ENCODE measurements at regions not wholly inside any gene's neighbourhood (a gene's known extent, or its start where the extent isn't known, plus 50 kb on each side); places are given as distances from the start of the nearest gene placed in this dataset.
"Not testable (repeated sequence)": the region's sequence is repeated elsewhere in the genome, so short reads cannot be mapped to it uniquely, and the experiment has no call there.

DNA sequence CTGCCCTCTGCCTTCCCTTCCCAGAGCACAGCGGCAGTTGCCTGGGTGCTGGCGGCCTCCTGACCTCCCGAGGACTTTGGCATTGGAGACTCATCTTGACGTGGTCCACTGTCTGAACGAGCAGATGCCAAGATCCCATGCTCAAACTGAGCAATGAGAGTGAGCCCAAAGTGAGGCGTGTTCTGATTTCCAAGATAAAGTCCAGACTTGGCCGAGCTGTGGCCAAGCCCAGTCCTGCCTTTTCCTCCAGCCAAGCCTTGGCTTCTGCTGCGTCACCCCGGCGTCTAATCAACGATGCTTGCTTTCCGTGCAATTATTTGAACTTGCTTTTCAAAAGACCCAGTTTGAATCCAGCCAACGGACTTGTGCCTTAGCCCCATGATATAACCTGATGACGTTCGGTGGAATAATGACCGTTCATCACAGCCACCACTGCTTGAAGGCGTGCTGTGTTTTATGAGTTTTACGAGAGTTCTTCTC, 179.2 kb downstream of the IRF8 start:
- DNase-seq: no peak

DNA sequence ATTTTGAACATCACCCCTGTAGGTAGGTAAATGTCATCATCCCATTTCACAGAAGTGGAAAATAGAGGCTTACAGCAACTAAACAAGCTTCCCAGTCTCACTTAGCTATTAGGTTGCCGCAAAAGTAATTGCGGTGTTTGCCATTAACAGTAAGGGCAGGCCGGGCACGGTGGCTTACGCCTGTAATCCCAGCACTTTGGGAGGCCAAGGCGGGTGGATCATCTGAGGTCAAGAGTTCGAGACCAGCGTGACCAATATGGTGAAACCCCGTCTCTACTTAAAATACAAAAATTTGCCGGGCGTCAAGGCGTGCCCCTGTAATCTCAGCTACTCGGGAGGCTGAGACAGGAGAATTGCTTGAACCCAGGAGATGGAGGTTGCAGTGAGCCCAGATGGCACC, 179.7 kb downstream of the IRF8 start:
- DNase-seq: not testable (repeated sequence)

GRCh38 chr16:86079255-86079885, 180.4 kb downstream of the IRF8 start:
- no peak for DNase-seq

- no peak for DNase-seq
Observed at GRCh38 chr16:86080131-86080875, 181.3 kb downstream of the IRF8 start.

DNA sequence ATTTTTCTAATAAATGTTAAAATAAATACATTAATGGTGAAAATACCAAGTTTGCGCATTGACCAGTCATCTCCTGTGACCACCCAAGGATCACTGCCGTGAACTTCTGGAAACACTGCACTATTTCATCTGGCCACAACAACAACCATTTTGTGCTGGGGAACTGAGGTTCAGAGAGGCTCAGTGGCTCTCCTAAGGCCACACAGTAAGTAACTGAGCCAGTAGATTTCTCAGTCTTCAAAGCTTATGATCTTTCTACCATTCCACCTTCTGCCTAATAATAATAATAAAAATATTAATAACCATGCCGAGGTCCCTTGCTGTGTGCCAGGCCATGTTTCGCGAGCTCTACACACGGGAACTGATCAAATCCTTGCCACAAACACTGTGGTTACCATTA, 182.0 kb downstream of the IRF8 start:
- no peak for DNase-seq

DNA sequence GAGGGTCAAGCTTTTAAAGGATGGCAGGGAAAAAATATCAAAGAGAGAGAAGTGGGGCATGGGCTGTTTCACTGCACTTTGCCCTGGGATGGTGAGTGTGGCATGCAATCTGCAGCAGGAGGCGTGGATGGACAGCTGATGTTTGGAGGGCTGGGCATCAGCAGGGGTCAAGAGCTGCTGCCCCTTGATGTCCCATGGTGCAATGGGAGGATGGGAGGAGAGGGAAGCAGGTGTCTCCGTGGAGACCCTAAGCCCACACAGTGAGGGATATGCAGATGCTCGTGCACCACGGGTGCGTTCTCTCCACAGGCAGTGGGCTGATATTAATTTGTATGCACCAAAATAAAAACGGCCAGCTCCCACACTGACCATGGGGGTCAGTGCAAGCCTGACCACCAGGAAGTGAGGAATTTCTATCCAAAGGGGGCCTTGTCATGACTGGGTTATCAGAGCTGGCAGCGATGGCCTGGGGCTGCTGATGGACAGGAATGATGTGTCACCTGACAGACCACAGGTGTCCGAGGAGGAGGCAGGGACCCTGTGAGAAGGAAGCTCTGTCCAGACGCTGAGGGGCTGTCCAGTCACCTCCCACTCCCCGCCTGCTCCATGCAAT, 183.6 kb downstream of the IRF8 start:
- no peak for DNase-seq

- DNase-seq: no peak
Observed at GRCh38 chr16:86083382-86084002, 184.5 kb downstream of the IRF8 start.

- DNase-seq: no peak
Observed at GRCh38 chr16:86085161-86085611, 186.2 kb downstream of the IRF8 start.

DNA sequence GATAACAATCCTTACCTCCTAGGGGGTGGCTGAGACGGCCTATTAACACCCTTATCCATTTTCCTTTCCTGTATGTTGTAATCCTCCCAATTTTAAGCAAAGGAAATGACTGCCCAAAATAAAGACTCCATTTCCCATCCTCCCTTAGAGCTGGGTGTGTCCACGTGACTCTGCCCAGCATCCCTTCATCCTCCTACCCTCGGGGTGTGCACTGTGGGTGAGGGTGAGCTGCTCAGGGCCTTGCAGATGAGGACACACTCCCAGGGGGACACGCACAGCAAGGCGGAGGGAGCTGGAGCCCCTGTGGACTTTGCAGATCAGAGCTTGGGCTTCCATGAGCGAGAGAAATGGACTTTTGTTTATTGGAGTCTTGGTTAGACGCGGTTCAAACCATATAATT, 186.8 kb downstream of the IRF8 start:
- no peak for DNase-seq

DNA sequence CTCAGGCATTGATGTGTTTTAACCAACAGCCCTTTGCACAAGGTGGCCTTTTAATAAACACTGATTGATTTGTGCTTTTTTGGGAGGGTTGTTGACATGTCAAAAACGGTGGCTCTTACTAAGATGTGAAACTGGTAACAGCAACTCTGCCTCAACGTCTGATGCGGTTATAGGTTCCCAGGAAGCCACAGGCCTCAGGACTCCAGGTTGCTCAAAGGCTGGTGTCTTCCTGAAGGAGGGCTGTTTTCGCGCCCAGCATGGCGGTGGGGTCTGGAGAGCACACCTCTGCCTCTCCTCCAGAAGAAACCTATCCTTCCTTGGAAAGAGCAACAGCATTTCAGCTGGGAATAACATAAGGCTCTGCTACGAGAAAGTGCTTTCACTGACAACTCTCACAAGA, 187.5 kb downstream of the IRF8 start:
- no peak for DNase-seq

- no peak for DNase-seq
Observed at GRCh38 chr16:86087011-86087895, 188.3 kb downstream of the IRF8 start.

- DNase-seq: no peak
Observed at GRCh38 chr16:86087896-86088230, 188.9 kb downstream of the IRF8 start.

- DNase-seq: no peak
Observed at GRCh38 chr16:86088287-86088686, 189.3 kb downstream of the IRF8 start.

GRCh38 chr16:86088816-86089215, 189.9 kb downstream of the IRF8 start:
- DNase-seq: no peak

GRCh38 chr16:86089334-86089900, 190.5 kb downstream of the IRF8 start:
- DNase-seq: no peak

GRCh38 chr16:86089991-86090390, 191.0 kb downstream of the IRF8 start:
- DNase-seq: no peak

GRCh38 chr16:86090461-86091170, 191.7 kb downstream of the IRF8 start:
- no peak for DNase-seq

DNA sequence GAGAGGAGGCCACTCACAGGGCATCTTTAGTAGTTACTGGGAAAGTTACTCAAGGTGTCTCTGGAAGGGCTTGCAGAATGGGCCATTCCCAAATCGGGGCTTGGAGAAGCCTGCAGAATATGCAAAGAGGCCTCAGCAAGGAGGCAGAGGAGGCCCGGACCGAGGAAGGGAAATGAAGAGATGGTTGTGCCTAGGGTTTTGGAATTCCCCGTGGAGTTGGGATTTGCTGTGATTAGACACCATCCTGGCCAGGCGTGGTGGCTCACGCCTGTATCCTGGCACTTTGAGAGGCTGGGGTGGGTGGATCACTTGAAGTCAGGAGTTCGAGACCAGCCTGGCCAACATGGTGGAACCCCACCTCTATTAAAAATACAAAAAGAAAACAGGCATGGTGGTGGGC, 193.0 kb downstream of the IRF8 start:
- no peak for DNase-seq

- DNase-seq: no peak
Observed at GRCh38 chr16:86092586-86093480, 193.9 kb downstream of the IRF8 start.
